GM23338 (cell line): ENCODE measurements at regions not wholly inside any gene's neighbourhood (a gene's known extent, or its start where the extent isn't known, plus 50 kb on each side); places are given as distances from the start of the nearest gene placed in this dataset.

ENCODE experiments used
- CREB1 ChIP-seq: fragments of 250-450 bp; sonication (Bioruptor Pico); IDR thresholded peaks from 2 replicates; pipeline ENCODE4 v1.5.0; 2020; ENCODE audit warnings: low read depth, mild to moderate bottlenecking, moderate library complexity
- EZH2 ChIP-seq: fragments of 200-600 bp; sonication (generic); IDR thresholded peaks from one replicate; pipeline ENCODE4 v1.8.0; 2017; ENCODE audit warnings: antibody characterized with exemption, mild to moderate bottlenecking, low read depth; ENCODE audit not compliant: unreplicated experiment
- EZH2phosphoT487 ChIP-seq: fragments of 200-600 bp; sonication (generic); IDR thresholded peaks from one replicate; pipeline ENCODE4 v1.8.1; 2018; ENCODE audit warnings: antibody characterized with exemption; ENCODE audit not compliant: unreplicated experiment
- JUNB ChIP-seq: IDR thresholded peaks from one replicate; pipeline ENCODE4 v1.6.1; 2016; ENCODE audit warnings: antibody characterized with exemption; ENCODE audit not compliant: unreplicated experiment
- NANOG ChIP-seq: IDR thresholded peaks from 2 replicates; pipeline ENCODE4 v1.6.1; 2016; ENCODE audit warnings: antibody characterized with exemption, borderline replicate concordance
- POLR2AphosphoS5 ChIP-seq: IDR thresholded peaks from 2 replicates; pipeline ENCODE4 v1.6.1; 2016; ENCODE audit warnings: antibody characterized with exemption, low read depth
- STAT1 ChIP-seq: IDR thresholded peaks from one replicate; pipeline ENCODE4 v1.6.1; 2016; ENCODE audit warnings: antibody characterized with exemption; ENCODE audit not compliant: unreplicated experiment
- ZNF114 ChIP-seq: fragments of 250-450 bp; sonication (Bioruptor Pico); IDR thresholded peaks from 2 replicates; pipeline ENCODE4 v1.5.0; 2020; ENCODE audit warnings: mild to moderate bottlenecking, moderate library complexity
- ZNF331 ChIP-seq: fragments of 250-450 bp; sonication (Bioruptor Pico); IDR thresholded peaks from 2 replicates; pipeline ENCODE4 v1.5.0; 2020; ENCODE audit warnings: low read depth, mild to moderate bottlenecking, moderate library complexity
- TF ChIP-seq, protein P1 (sequence below), 2 experiments: fragments of 200-600 bp in 1 of 2; sonication (generic) in 1 of 2; conservative IDR thresholded peaks; 2 replicates each; pipeline versions ENCODE4 v1.5.1 to v1.6.1; 2016 to 2017; ENCODE audit warnings: antibody characterized with exemption in 2 of 2, low read depth in 2 of 2, mild to moderate bottlenecking in 2 of 2, moderate library complexity in 1 of 2
- TF ChIP-seq, protein P2 (sequence below): IDR thresholded peaks from one replicate; pipeline ENCODE4 v1.6.1; 2018; ENCODE audit warnings: antibody characterized with exemption; ENCODE audit not compliant: unreplicated experiment
- TF ChIP-seq, protein P3 (sequence below): IDR thresholded peaks from 2 replicates; pipeline ENCODE4 v1.6.1; 2016; ENCODE audit warnings: antibody characterized with exemption
- TF ChIP-seq, protein P4 (sequence below): fragments of 250-450 bp; sonication (Bioruptor Pico); IDR thresholded peaks from 2 replicates; pipeline ENCODE4 v1.5.0; 2020; ENCODE audit warnings: mild to moderate bottlenecking, moderate library complexity

DNA sequence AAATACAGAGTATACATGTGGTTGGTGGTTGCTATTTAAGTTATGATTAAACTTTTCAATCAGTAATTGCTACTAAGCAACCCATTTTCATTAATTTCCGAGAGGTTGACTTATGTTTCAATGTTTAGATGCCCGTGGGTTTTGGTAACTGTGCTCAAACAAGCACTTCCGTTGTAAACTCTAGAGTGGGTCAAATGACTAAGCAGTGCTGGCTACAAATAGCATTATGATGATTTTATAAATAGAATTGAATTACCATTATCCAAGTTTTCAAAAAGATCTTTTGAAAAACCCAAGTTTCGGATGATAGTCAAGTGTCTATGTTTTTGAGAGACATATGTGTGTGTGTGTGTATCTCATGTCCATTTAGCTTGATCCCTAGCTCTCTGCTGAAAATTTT lies 2369.4 kb upstream of the ACO1 start:
- TF ChIP-seq EZH2 (no peak), EZH2phosphoT487 (no peak), CREB1 (CRISPR knock-in tag) (no peak), POLR2AphosphoS5 (no peak), NANOG (no peak), STAT1 (no peak), ZNF331 (CRISPR knock-in tag) (no peak), ZNF114 (no peak), JUNB (no peak)
- TF ChIP-seq, protein P1, sequence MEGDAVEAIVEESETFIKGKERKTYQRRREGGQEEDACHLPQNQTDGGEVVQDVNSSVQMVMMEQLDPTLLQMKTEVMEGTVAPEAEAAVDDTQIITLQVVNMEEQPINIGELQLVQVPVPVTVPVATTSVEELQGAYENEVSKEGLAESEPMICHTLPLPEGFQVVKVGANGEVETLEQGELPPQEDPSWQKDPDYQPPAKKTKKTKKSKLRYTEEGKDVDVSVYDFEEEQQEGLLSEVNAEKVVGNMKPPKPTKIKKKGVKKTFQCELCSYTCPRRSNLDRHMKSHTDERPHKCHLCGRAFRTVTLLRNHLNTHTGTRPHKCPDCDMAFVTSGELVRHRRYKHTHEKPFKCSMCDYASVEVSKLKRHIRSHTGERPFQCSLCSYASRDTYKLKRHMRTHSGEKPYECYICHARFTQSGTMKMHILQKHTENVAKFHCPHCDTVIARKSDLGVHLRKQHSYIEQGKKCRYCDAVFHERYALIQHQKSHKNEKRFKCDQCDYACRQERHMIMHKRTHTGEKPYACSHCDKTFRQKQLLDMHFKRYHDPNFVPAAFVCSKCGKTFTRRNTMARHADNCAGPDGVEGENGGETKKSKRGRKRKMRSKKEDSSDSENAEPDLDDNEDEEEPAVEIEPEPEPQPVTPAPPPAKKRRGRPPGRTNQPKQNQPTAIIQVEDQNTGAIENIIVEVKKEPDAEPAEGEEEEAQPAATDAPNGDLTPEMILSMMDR (conservative IDR thresholded peaks at IDR 0.05; ENCODE audit: low read depth in 2 of 2): no peak
- TF ChIP-seq, protein P2, sequence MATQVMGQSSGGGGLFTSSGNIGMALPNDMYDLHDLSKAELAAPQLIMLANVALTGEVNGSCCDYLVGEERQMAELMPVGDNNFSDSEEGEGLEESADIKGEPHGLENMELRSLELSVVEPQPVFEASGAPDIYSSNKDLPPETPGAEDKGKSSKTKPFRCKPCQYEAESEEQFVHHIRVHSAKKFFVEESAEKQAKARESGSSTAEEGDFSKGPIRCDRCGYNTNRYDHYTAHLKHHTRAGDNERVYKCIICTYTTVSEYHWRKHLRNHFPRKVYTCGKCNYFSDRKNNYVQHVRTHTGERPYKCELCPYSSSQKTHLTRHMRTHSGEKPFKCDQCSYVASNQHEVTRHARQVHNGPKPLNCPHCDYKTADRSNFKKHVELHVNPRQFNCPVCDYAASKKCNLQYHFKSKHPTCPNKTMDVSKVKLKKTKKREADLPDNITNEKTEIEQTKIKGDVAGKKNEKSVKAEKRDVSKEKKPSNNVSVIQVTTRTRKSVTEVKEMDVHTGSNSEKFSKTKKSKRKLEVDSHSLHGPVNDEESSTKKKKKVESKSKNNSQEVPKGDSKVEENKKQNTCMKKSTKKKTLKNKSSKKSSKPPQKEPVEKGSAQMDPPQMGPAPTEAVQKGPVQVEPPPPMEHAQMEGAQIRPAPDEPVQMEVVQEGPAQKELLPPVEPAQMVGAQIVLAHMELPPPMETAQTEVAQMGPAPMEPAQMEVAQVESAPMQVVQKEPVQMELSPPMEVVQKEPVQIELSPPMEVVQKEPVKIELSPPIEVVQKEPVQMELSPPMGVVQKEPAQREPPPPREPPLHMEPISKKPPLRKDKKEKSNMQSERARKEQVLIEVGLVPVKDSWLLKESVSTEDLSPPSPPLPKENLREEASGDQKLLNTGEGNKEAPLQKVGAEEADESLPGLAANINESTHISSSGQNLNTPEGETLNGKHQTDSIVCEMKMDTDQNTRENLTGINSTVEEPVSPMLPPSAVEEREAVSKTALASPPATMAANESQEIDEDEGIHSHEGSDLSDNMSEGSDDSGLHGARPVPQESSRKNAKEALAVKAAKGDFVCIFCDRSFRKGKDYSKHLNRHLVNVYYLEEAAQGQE: no peak
- TF ChIP-seq, protein P3, sequence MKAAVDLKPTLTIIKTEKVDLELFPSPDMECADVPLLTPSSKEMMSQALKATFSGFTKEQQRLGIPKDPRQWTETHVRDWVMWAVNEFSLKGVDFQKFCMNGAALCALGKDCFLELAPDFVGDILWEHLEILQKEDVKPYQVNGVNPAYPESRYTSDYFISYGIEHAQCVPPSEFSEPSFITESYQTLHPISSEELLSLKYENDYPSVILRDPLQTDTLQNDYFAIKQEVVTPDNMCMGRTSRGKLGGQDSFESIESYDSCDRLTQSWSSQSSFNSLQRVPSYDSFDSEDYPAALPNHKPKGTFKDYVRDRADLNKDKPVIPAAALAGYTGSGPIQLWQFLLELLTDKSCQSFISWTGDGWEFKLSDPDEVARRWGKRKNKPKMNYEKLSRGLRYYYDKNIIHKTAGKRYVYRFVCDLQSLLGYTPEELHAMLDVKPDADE: no peak
- TF ChIP-seq, protein P4, sequence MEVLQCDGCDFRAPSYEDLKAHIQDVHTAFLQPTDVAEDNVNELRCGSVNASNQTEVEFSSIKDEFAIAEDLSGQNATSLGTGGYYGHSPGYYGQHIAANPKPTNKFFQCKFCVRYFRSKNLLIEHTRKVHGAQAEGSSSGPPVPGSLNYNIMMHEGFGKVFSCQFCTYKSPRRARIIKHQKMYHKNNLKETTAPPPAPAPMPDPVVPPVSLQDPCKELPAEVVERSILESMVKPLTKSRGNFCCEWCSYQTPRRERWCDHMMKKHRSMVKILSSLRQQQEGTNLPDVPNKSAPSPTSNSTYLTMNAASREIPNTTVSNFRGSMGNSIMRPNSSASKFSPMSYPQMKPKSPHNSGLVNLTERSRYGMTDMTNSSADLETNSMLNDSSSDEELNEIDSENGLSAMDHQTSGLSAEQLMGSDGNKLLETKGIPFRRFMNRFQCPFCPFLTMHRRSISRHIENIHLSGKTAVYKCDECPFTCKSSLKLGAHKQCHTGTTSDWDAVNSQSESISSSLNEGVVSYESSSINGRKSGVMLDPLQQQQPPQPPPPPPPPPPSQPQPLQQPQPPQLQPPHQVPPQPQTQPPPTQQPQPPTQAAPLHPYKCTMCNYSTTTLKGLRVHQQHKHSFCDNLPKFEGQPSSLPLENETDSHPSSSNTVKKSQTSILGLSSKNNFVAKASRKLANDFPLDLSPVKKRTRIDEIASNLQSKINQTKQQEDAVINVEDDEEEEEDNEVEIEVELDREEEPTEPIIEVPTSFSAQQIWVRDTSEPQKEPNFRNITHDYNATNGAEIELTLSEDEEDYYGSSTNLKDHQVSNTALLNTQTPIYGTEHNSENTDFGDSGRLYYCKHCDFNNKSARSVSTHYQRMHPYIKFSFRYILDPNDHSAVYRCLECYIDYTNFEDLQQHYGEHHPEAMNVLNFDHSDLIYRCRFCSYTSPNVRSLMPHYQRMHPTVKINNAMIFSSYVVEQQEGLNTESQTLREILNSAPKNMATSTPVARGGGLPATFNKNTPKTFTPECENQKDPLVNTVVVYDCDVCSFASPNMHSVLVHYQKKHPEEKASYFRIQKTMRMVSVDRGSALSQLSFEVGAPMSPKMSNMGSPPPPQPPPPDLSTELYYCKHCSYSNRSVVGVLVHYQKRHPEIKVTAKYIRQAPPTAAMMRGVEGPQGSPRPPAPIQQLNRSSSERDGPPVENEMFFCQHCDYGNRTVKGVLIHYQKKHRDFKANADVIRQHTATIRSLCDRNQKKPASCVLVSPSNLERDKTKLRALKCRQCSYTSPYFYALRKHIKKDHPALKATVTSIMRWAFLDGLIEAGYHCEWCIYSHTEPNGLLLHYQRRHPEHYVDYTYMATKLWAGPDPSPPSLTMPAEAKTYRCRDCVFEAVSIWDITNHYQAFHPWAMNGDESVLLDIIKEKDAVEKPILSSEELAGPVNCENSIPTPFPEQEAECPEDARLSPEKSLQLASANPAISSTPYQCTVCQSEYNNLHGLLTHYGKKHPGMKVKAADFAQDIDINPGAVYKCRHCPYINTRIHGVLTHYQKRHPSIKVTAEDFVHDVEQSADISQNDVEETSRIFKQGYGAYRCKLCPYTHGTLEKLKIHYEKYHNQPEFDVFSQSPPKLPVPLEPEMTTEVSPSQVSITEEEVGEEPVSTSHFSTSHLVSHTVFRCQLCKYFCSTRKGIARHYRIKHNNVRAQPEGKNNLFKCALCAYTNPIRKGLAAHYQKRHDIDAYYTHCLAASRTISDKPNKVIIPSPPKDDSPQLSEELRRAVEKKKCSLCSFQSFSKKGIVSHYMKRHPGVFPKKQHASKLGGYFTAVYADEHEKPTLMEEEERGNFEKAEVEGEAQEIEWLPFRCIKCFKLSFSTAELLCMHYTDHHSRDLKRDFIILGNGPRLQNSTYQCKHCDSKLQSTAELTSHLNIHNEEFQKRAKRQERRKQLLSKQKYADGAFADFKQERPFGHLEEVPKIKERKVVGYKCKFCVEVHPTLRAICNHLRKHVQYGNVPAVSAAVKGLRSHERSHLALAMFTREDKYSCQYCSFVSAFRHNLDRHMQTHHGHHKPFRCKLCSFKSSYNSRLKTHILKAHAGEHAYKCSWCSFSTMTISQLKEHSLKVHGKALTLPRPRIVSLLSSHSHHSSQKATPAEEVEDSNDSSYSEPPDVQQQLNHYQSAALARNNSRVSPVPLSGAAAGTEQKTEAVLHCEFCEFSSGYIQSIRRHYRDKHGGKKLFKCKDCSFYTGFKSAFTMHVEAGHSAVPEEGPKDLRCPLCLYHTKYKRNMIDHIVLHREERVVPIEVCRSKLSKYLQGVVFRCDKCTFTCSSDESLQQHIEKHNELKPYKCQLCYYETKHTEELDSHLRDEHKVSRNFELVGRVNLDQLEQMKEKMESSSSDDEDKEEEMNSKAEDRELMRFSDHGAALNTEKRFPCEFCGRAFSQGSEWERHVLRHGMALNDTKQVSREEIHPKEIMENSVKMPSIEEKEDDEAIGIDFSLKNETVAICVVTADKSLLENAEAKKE (CRISPR knock-in tag): no peak
